ENCODE measurements at regions not wholly inside any gene's neighbourhood (a gene's known extent, or its start where the extent isn't known, plus 50 kb on each side); places are given as distances from the start of the nearest gene placed in this dataset.

- TF ChIP-seq, protein P1, sequence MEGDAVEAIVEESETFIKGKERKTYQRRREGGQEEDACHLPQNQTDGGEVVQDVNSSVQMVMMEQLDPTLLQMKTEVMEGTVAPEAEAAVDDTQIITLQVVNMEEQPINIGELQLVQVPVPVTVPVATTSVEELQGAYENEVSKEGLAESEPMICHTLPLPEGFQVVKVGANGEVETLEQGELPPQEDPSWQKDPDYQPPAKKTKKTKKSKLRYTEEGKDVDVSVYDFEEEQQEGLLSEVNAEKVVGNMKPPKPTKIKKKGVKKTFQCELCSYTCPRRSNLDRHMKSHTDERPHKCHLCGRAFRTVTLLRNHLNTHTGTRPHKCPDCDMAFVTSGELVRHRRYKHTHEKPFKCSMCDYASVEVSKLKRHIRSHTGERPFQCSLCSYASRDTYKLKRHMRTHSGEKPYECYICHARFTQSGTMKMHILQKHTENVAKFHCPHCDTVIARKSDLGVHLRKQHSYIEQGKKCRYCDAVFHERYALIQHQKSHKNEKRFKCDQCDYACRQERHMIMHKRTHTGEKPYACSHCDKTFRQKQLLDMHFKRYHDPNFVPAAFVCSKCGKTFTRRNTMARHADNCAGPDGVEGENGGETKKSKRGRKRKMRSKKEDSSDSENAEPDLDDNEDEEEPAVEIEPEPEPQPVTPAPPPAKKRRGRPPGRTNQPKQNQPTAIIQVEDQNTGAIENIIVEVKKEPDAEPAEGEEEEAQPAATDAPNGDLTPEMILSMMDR (IDR thresholded peaks at IDR 0.05), result no peak
These were observed 180.6 kb downstream of the FOXA2 start for GRCh38 chr20:22403632-22404361.

GRCh38 chr20:22403022-22403631, 181.2 kb downstream of the FOXA2 start:
- TF ChIP-seq, protein P1 (IDR thresholded peaks at IDR 0.05), result no peak

- TF ChIP-seq, protein P1 (IDR thresholded peaks at IDR 0.05), result no peak
These were observed 181.8 kb downstream of the FOXA2 start for GRCh38 chr20:22402550-22402949.

DNA sequence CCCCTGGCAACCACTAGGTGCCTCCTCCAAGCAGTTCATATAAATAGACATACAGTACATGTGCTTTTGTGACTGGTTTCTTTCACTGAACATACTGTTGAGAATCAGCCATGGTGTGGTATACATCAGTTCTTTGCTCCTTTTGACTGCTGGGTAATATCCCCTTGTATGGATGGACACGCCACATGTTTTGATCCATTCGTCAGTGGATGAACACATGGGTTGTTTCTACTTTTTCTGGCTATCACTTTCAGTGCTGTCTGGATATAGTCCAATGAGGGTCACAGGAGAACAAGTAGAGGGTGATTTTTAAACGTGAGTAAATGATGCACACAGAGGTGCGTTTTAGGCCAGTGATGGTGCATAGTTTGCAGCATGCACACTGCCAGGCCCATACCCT, 183.9 kb downstream of the FOXA2 start:
- TF ChIP-seq, protein P1 (IDR thresholded peaks at IDR 0.05), result no peak

- TF ChIP-seq, protein P1 (IDR thresholded peaks at IDR 0.05), result no peak
These were observed 189.8 kb downstream of the FOXA2 start for GRCh38 chr20:22394583-22394982.

GRCh38 chr20:22390543-22390903, 193.8 kb downstream of the FOXA2 start:
- TF ChIP-seq, protein P1 (IDR thresholded peaks at IDR 0.05), result no peak

GRCh38 chr20:22389836-22390542, 194.4 kb downstream of the FOXA2 start:
- TF ChIP-seq, protein P1 (IDR thresholded peaks at IDR 0.05), result no peak
